ENCODE measurements at regions not wholly inside any gene's neighbourhood (a gene's known extent, or its start where the extent isn't known, plus 50 kb on each side); places are given as distances from the start of the nearest gene placed in this dataset.
"Not testable (repeated sequence)": the region's sequence is repeated elsewhere in the genome, so short reads cannot be mapped to it uniquely, and the experiment has no call there.

DNA sequence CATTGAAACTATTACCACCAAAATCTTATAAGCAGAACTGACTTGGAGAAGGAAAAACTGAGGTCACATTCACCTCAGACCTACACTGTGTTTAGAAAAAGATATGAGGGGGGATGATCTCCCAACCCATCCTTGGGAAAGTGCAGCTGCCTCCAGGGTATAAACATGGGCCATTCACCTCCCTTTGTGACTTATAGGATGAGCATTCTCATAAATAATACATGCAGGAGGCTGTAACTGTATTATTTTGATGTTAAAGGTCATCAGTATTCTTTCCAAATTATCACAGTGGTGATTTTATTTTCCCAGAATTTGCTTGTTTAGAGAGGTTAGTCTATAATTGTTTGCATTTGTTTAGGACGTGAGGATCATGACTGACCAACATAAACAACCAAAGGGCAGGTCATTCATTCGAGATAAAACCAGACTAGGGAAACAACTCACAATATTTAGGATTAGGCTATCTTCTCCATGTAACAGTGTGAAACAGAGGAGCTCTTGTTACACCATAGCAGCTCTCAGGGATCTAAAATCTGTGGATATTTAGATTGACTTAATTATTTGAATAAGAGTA, 109.2 kb upstream of the NR5A2 start:
- no peak overlapping the region for H3K4me3 ChIP-seq (ENCODE audit: low read depth, low read length)
- no peak for DNase-seq (ENCODE audit: low read depth)

DNA sequence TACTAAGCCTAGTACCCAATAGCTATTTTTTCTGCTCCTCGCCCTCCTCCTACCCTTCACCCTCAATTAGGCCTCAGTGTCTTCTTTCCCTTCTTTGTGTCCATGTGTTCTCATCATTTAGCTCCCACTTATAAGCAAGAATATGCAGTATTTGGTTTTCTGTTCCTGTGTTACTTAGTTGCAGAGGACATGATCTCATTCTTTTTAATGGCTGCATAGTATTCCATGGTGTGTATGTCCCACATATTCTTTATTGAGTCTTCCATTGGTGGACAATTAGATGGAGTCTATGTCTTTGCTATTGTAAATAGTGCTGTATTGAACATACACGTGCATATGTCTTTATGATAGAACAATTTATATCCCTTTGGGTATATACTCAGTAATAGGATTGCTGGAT, 106.9 kb upstream of the NR5A2 start:
- H3K4me3 ChIP-seq (ENCODE audit: low read depth, low read length) = no peak overlapping the region
- no peak for DNase-seq (ENCODE audit: low read depth)

DNA sequence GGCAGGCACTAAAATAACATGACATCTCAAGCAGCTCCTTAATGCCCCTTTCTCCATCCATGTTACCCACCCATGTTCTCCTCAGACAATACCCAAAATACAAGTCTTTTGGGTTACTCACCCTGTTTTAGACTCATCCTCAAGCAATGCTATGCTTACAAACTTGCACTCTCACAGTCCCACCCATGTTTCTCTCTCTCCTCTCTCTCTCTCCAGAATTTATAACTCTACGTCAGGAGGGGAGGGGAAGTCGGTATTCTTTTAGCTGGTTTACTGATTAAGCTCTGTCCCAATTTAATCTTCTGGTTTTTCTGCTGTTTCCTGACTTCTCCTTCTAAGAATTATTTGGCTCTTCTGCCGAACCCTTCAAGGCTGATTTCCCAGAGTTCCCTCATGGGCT, 98.0 kb upstream of the NR5A2 start:
- no peak overlapping the region for H3K4me3 ChIP-seq (ENCODE audit: low read depth, low read length)
- DNase-seq (ENCODE audit: low read depth) = no peak

DNA sequence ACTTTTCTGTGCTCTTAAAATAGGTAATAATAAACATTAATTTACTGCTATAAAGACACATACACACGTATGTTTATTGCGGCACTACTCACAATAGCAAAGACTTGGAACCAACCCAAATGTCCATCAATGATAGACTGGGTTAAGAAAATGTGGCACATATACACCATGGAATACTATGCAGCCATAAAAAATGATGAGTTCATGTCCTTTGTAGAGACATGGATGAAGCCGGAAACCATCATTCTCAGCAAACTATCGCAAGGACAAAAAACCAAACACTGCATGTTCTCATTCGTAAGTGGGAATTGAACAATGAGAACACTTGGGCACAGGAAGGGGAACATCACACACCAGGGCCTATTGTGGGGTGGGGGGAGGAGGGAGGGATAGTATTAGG, 97.4 kb upstream of the NR5A2 start:
- not testable (repeated sequence) for DNase-seq (ENCODE audit: low read depth); H3K4me3 ChIP-seq (ENCODE audit: low read depth, low read length)

DNA sequence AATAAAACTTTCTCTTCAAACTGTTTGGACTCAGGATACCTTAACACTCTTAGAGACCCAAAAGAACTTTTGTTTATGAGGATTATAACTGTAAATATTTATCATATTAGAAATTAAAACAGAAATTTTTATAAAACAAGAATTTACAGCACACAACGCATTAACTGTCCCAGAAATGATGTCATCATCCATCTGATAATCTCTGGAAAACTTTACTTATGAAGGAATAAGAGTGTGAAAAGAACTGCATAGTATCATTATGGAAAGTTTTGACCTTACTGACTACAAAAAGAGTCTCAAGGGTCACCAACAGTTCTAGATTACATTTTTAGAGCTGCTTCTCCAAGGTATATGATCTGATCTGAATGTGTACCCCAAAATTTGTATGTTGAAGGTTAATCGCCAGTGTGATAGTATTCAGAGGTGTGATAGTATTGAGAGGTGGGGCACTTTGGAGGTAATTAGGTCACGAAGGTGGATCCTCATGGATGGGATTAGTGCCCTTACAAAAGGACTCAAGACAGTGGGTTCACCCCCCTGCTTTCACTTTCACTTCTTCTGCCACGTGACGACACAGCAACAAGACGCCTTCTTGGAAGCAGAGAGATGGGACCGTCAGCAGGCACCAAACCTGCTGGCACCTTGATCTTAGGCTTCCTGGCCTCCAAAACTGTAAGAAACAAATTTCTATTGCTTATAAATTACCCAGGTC, 95.7 kb upstream of the NR5A2 start:
- no peak overlapping the region for H3K4me3 ChIP-seq (ENCODE audit: low read depth, low read length)
- DNase-seq (ENCODE audit: low read depth) = no peak

DNA sequence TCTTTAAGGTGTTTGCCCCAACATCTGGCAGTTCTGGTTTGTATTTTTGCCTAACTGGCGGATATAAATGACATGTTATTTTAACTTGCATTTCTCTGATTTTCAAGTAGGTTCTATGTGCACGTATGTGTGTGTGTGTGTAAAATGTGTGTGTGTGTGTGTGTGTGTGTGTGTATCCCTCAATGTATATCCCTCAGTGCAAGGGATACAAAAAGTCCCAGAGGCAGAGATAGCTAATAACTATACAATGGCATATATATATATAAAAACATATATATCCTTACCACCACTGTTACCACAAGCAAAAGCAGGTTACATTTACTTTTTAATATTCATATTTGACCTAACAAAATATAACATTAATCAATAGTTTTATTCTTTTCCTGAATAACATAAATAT, 95.0 kb upstream of the NR5A2 start:
- DNase-seq (ENCODE audit: low read depth) = no peak
- H3K4me3 ChIP-seq (ENCODE audit: low read depth, low read length) = no peak overlapping the region

DNA sequence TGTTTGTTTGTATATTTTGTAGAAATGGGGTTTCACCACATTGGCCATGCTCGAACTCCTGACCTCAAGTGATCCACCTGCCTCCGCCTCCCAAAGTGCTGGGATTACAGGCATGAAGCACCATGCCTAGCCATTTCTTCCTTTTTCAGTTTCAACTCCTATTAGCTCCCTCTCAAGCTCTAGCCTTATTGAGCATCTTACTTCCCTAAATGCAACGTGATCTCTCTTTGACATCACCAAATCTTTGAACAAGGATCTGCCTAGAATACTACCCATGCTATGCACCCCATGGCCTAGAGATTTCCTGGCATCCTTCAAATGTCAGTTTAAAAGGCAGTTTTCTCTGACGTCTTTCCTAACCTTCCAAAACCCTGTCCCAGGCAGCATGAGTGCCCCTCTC, 91.1 kb upstream of the NR5A2 start:
- no peak overlapping the region for H3K4me3 ChIP-seq (ENCODE audit: low read depth, low read length)
- no peak for DNase-seq (ENCODE audit: low read depth)

- no peak for DNase-seq (ENCODE audit: low read depth)
- no peak overlapping the region for H3K4me3 ChIP-seq (ENCODE audit: low read depth, low read length)
Observed at GRCh38 chr1:199937161-199937560, 90.3 kb upstream of the NR5A2 start.

DNA sequence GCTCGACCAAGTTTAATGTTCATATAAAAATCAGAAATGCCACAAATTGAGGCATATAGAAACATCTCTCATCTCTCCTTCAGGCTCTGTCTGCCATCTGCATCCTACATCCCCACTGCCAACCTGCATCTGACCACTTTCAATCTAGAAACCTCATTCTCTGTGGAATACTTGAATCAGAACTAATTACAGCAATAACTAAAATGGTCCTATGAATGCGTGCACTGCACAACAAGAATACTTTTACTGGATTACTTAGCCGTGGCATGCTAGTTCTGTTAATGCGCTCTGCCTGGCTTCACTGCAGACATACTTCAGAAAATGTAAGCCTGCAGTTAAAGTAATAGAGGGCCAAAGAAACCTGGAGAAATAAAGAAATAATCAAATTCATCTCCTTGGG, 89.8 kb upstream of the NR5A2 start:
- no peak for DNase-seq (ENCODE audit: low read depth)
- no peak overlapping the region for H3K4me3 ChIP-seq (ENCODE audit: low read depth, low read length)

- no peak for DNase-seq (ENCODE audit: low read depth)
- H3K4me3 ChIP-seq (ENCODE audit: low read depth, low read length) = no peak overlapping the region
Observed at GRCh38 chr1:199944986-199945385, 82.5 kb upstream of the NR5A2 start.

- no peak for DNase-seq (ENCODE audit: low read depth)
- no peak overlapping the region for H3K4me3 ChIP-seq (ENCODE audit: low read depth, low read length)
Observed at GRCh38 chr1:199945591-199945990, 81.9 kb upstream of the NR5A2 start.

GRCh38 chr1:199946305-199947155, 81.0 kb upstream of the NR5A2 start:
- H3K4me3 ChIP-seq (ENCODE audit: low read depth, low read length) = no peak overlapping the region
- no peak for DNase-seq (ENCODE audit: low read depth)

- DNase-seq (ENCODE audit: low read depth) = no peak
- H3K4me3 ChIP-seq (ENCODE audit: low read depth, low read length) = no peak overlapping the region
Observed at GRCh38 chr1:199948587-199949280, 78.8 kb upstream of the NR5A2 start.

- not testable (repeated sequence) for H3K4me3 ChIP-seq (ENCODE audit: low read depth, low read length); DNase-seq (ENCODE audit: low read depth)
Observed at GRCh38 chr1:199951005-199951404, 76.5 kb upstream of the NR5A2 start.

DNA sequence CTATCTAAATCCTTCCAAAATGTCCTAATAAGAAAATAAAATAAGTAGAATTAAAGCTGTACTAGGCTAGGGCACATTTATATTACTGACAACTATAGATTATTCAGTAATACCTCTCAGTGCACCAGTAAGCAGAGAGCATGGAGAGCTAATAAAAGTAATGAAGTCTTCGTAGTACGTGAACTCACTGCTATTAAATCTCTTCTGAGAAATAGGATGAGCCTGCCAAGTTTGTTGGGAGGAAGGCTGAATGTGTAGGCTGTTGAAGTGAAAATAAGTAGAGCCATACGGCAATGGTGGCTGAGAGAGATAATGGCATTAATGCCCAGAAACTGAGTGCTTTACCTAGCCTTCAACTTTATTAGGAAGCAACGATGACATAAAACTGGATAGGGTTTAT, 73.9 kb upstream of the NR5A2 start:
- no peak for DNase-seq (ENCODE audit: low read depth)
- no peak overlapping the region for H3K4me3 ChIP-seq (ENCODE audit: low read depth, low read length)

DNA sequence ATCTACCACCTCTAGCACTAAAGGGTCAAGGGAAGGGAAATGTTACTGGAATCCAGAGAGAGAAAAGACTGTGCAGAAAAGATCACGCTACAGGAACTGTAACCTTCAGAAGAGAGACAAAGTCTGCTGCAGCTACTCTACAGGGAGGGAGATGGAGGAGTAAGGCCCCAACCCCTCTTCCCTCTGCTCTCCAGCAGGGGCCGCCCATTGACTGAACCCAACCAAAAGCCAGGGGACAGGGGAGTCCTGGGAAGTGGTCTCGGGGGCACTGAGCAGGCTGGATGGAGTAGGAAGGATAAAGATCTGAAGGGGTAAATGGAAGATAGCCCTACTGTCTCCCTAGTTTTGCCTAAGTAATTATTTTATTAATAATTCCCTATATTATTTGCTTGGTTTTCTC, 72.8 kb upstream of the NR5A2 start:
- no peak overlapping the region for H3K4me3 ChIP-seq (ENCODE audit: low read depth, low read length)
- no peak for DNase-seq (ENCODE audit: low read depth)

DNA sequence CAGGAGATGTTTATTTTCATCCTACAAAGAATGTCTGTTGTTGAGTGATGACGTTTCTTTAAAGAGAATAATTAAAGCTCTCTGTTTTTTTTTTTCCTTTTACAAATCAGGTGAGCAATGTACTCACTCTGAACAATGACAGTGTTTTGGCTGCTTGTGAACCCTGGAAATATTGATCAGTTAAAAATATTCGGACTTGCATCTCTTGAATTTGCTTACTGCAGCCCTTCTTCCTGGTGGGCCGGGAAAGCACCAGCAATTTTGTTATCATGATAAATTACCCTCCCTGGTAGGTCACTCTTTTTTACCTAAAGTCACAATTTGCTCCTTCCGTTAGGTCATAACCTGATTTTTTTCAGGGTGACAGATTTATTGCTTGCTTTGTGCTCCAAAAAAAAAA, 72.3 kb upstream of the NR5A2 start:
- H3K4me3 ChIP-seq (ENCODE audit: low read depth, low read length) = no peak overlapping the region
- no peak for DNase-seq (ENCODE audit: low read depth)

DNA sequence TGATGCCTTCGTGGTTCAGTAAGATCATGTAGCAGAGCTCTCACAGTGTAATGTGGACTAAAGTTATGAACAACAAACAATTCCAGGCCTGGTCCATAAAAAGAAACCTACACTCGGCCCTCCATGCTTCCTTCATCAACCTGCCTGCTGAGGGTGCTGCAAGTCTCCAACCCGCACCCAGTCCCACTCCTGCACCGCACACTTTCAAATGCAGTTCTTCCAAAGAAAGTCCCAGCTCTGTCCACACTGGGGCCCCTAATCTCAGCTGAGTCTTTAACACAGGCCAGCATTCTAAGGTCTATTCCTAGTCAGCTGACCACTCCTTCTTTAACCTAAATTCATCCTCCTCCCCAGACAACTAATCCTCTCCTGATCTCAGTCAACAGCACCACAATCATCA, 71.5 kb upstream of the NR5A2 start:
- no peak overlapping the region for H3K4me3 ChIP-seq (ENCODE audit: low read depth, low read length)
- no peak for DNase-seq (ENCODE audit: low read depth)

DNA sequence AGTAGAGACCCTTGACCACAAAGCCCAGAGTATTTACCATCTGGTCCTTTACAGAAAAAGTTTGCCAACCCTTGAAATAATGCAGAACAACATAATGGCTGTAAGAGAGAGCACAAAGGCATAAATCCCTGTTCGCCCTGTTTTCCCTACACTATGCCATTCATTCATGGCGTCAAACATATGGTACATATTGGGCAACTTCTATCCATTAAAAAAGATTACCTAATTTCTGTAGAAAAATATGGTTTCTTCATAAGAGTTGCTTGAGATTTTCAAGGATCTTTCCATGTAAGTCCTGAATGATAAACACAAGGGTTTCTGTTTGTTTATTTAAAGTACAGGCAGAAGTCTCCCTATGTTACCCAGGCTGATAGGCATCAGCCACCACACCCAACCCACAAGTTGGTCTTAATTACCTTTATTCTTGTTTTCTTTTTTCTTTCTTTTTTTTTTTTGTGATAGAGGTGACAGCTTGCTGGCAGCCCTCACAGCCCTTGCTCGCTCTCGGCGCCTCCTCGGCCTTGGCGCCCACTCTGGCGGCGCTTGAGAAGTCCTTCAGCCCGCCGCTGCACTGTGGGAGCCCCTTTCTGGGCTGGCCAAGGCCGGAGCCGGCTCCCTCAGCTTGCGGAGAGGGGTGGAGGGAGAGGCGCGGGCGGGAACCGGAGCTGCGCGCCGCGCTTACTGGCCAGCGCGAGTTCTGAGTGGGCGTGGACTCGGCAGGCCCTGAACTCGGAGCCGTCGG, 68.3 kb upstream of the NR5A2 start:
- DNase-seq (ENCODE audit: low read depth) = no peak
- no peak overlapping the region for H3K4me3 ChIP-seq (ENCODE audit: low read depth, low read length)

- no peak overlapping the region for H3K4me3 ChIP-seq (ENCODE audit: low read depth, low read length)
- no peak for DNase-seq (ENCODE audit: low read depth)
Observed at GRCh38 chr1:199959775-199960110, 67.8 kb upstream of the NR5A2 start.
